Activated T-cell treated with anti-CD3 and anti-CD28 coated beads, Interleukin-2, amount 50 U/mL, for 72 hours (primary cell): ENCODE measurements at regions not wholly inside any gene's neighbourhood (a gene's known extent, or its start where the extent isn't known, plus 50 kb on each side); places are given as distances from the start of the nearest gene placed in this dataset.
"Not testable (repeated sequence)": the region's sequence is repeated elsewhere in the genome, so short reads cannot be mapped to it uniquely, and the experiment has no call there.

ENCODE experiments used
- ATAC-seq, 2 donors: fragments of 150-1000 bp; cut with Tn5 transposase; replicated peaks in 1 of 2; 2 replicates each; pipeline ENCODE4 v1.10.0; 2021; ENCODE audit warnings: moderate library complexity in 2 of 2, mild to moderate bottlenecking in 1 of 2
- DNase-seq, 2 donors: peaks; one replicate each; pipeline ENCODE4 v3.0.0; 2021 to 2022; ENCODE audit warnings: mixed read lengths in 1 of 2
- H3K27ac Mint-ChIP-seq: one replicate; pipeline ENCODE4 v1.8.0; 2022; ENCODE audit warnings: mild to moderate bottlenecking, moderate library complexity, mixed read lengths
- H3K27me3 Mint-ChIP-seq: one replicate; pipeline ENCODE4 v1.8.0; 2022; ENCODE audit warnings: low read depth, mixed read lengths
- H3K36me3 Mint-ChIP-seq, 2 donors: one replicate each; pipeline ENCODE4 v1.8.0; 2022; ENCODE audit warnings: mixed read lengths in 2 of 2, mild to moderate bottlenecking in 1 of 2; ENCODE audit not compliant: insufficient read depth in 2 of 2
- H3K4me1 Mint-ChIP-seq: one replicate; pipeline ENCODE4 v1.8.0; 2022; ENCODE audit warnings: low read depth, mixed read lengths
- H3K4me3 Mint-ChIP-seq, 2 donors: one replicate each; pipeline ENCODE4 v1.8.0; 2022; ENCODE audit warnings: mild to moderate bottlenecking in 2 of 2, mixed read lengths in 2 of 2, moderate library complexity in 2 of 2
- H3K9me3 Mint-ChIP-seq, 2 donors: one replicate each; pipeline ENCODE4 v1.8.0; 2022; ENCODE audit warnings: mixed read lengths in 2 of 2

DNA sequence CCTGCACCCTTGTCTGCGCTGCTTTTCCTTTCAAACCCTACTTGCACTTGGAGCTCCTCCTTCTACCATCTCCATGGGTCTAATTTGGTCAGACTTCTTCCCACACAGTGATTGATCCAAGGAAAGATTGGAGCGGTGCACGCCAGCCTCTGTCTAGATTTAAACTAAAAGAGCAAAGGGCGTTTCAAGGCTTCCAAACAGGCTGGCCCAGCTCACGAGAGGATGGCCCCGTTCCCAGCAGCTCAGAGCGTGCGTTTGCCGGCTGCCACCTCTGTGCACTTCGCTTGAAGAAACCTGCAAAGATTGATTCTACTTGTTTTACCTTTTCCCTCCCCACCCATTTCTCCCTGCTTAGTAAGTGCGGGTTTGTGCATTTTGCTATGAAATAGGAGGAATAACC lies 78.8 kb upstream of the ALKAL2 start:
- H3K27ac Mint-ChIP-seq, result no peak overlapping the region
- H3K4me3 Mint-ChIP-seq, result no peak overlapping the region
- peaks cover 12% of the 10 kb centered on the region for H3K27me3 Mint-ChIP-seq
- ATAC-seq (no peak), DNase-seq (no peak)
- no peaks in the 10 kb centered on the region for H3K4me1 Mint-ChIP-seq
- H3K9me3 Mint-ChIP-seq, result peaks cover 5% of the 10 kb centered on the region in 2 donors
- H3K36me3 Mint-ChIP-seq, result no peaks in the 10 kb centered on the region

- H3K36me3 Mint-ChIP-seq, result no peaks in the 10 kb centered on the region
- H3K27me3 Mint-ChIP-seq, result peaks cover 12% of the 10 kb centered on the region
- H3K4me3 Mint-ChIP-seq, result no peak overlapping the region
- H3K9me3 Mint-ChIP-seq, result peaks cover under 1 to 5% of the 10 kb centered on the region in 2 donors
- no peaks in the 10 kb centered on the region for H3K4me1 Mint-ChIP-seq
- H3K27ac Mint-ChIP-seq, result no peak overlapping the region
- DNase-seq, result no peak
- ATAC-seq, result no peak
These were observed 77.7 kb upstream of the ALKAL2 start for GRCh38 chr2:365367-366275.

DNA sequence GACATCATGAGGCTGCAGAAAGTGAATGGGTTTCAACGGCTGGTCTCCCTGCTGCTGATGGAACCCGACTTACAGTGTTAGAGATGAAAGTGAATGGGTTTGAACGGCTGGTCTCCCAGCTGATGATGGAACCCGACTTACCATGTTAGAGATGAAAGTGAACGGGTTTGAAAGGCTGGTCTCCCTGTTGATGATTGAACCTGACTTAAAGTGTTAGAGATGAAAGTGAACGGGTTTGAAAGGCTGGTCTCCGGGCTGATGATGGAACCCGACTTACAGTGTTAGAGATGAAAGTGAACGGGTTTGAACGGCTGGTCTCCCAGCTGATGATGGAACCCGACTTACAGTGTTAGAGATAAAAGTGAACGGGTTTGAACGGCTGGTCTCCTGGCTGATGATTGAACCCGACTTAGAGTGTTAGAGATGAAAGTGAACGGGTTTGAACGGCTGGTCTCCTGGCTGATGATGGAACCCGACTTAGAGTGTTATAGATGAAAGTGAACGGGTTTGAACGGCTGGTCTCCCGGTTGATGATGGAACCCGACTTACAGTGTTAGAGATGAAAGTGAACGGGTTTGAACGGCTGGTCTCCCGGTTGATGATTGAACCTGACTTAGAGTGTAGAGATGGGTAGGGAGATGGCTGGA lies 76.1 kb upstream of the ALKAL2 start:
- no peak for ATAC-seq

DNA sequence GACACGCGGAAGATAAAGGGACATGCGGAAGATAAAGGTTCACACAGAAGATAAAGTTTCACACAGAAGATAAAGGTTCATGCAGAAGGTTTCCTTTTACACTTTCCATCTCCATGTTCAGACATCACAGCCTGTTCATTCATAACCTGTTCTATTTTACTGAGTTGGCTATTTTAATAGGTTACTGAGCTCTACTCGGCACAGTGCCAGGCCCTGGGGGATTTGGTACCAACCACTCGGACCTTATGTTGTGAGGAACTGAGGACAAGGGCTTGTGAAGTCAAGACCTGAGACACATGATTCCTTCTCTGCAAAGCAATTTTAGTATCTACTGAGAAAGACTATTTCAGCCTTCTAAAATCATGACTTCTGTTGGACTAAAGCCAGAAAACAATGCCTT lies 75.0 kb upstream of the ALKAL2 start:
- Mint-ChIP-seq H3K4me1 (no peaks in the 10 kb centered on the region), H3K9me3 (peaks cover 0 to 5% of the 10 kb centered on the region in 2 donors), H3K27me3 (peaks cover 18% of the 10 kb centered on the region), H3K36me3 (no peaks in the 10 kb centered on the region), H3K4me3 (no peak overlapping the region), H3K27ac (no peak overlapping the region)
- ATAC-seq (no peak), DNase-seq (no peak)

More for the DNA sequence above, 76.1 kb upstream of the ALKAL2 start:
- Mint-ChIP-seq H3K27ac (no peak overlapping the region), H3K4me1 (no peaks in the 10 kb centered on the region), H3K4me3 (no peak overlapping the region), H3K9me3 (peaks cover 0 to 5% of the 10 kb centered on the region in 2 donors), H3K27me3 (peaks cover 18% of the 10 kb centered on the region), H3K36me3 (no peaks in the 10 kb centered on the region)
- DNase-seq, result no peak

DNA sequence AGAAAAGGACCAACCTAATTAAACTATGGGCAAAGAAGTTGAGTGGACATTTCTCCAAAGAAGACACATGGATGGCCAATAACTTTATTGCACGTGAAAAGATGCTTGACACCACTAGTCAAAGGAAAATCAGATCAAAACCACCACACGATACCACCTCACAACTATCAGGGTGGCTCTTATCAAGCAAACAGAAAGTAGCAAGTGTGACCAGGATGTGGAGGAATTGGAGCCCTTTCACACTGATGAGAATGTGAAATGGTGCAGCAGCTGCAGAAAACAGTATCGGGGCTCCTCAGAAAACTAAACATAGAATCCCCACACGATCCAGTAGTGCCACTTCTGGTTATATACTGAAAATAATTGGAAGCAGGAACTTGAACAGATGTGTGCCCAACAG lies 72.2 kb upstream of the ALKAL2 start:
- H3K27me3 Mint-ChIP-seq, result peaks cover 18% of the 10 kb centered on the region
- no peak overlapping the region for H3K4me3 Mint-ChIP-seq
- H3K36me3 Mint-ChIP-seq, result no peaks in the 10 kb centered on the region
- ATAC-seq (no peak), DNase-seq (no peak)
- H3K4me1 Mint-ChIP-seq, result no peaks in the 10 kb centered on the region
- no peak overlapping the region for H3K27ac Mint-ChIP-seq
- H3K9me3 Mint-ChIP-seq, result peaks cover 0 to 5% of the 10 kb centered on the region in 2 donors

DNA sequence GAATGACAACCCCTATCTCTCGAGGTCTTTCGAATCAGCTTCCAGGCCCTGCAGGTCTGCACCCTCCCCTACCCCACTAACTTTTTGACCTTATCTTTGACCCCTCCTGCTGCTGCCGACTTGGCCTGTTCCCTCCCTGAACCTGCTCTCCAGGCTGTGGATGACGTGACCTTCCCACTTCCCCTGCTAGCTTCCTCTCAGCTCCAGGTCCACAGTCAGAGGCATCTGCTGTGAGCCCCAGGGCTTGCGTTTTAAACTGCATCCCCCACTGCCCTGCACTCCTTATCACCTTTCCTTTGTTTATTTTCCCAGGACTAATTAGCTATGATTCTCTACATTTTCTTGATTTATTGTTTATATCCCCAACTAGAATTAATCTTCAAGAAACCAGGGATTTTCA lies 71.2 kb upstream of the ALKAL2 start:
- Mint-ChIP-seq H3K27ac (no peak overlapping the region), H3K4me1 (no peaks in the 10 kb centered on the region), H3K27me3 (peaks cover 14% of the 10 kb centered on the region), H3K9me3 (peaks cover 0 to 4% of the 10 kb centered on the region in 2 donors), H3K4me3 (no peak overlapping the region), H3K36me3 (no peaks in the 10 kb centered on the region)
- ATAC-seq (no peak), DNase-seq (no peak)

DNA sequence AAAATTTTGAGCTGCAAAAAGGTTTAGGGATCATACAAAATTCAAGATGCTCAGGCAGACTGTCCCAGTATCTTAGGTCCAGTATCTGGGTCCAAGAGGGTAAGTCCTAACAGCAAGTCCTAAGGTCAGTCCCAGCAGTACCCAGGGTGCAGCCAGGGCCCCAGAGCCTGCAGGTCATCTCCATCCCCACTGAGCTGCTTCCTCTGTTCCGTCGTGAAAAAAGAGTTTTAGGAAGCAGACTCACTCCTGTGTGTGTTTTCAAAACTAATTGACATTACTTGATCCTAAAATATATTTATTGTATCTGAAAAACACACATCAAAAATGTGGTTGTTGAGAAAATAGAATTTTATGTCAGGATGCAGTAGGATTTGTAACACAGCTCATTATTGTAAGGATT lies 69.9 kb upstream of the ALKAL2 start:
- H3K4me1 Mint-ChIP-seq, result no peaks in the 10 kb centered on the region
- no peaks in the 10 kb centered on the region for H3K36me3 Mint-ChIP-seq
- H3K27ac Mint-ChIP-seq, result no peak overlapping the region
- ATAC-seq (no peak), DNase-seq (no peak)
- H3K9me3 Mint-ChIP-seq, result no peaks in the 10 kb centered on the region
- H3K4me3 Mint-ChIP-seq, result no peak overlapping the region
- peaks cover 6% of the 10 kb centered on the region for H3K27me3 Mint-ChIP-seq

DNA sequence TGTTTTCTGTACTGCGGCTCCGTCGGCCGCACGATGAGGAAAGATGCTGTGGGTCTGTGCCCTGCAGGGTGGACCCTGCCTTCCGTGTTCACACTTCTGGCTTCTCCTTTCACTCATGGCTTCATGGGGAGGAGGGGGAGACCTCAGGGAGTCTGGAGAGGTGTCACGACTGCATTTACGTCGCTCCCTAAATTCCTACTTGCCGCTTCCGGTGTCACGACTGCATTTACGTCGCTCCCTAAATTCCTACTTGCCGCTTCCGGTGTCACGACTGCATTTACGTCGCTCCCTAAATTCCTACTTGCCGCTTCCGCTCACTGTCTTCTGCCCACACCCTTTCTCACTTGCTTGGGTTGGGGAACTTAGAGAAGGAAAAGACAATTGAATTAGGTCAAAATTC lies 68.4 kb upstream of the ALKAL2 start:
- not testable (repeated sequence) for H3K4me1 Mint-ChIP-seq, H3K9me3 Mint-ChIP-seq, DNase-seq, H3K4me3 Mint-ChIP-seq, H3K27ac Mint-ChIP-seq, H3K36me3 Mint-ChIP-seq, ATAC-seq, H3K27me3 Mint-ChIP-seq

DNA sequence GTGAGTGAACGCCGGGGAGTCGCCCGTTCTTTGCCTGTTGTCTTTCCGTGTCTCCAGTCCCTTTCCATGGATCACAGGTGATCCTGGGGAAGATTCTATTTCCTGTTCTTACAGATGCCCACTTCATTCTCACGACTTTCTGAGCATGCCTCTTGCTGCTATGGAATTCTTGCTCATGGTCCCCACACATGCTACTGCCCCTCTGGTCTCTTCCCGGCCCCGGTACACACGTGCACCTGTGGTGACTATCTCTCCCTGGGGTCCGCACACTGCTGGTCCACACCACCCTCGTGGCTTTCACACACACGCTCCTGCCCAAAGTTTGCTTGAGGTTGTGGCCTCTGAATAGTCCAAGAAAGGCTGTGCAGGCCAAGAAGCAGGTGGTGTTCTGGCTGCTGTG lies 67.9 kb upstream of the ALKAL2 start:
- no peak overlapping the region for H3K4me3 Mint-ChIP-seq
- H3K36me3 Mint-ChIP-seq, result no peaks in the 10 kb centered on the region
- no peak for DNase-seq
- no peak overlapping the region for H3K27ac Mint-ChIP-seq
- no peaks in the 10 kb centered on the region for H3K4me1 Mint-ChIP-seq
- H3K27me3 Mint-ChIP-seq, result peaks cover 6% of the 10 kb centered on the region
- no peaks in the 10 kb centered on the region for H3K9me3 Mint-ChIP-seq
- no peak for ATAC-seq

- Mint-ChIP-seq H3K27me3 (peaks cover 19% of the 10 kb centered on the region), H3K4me1 (no peaks in the 10 kb centered on the region), H3K9me3 (no peaks in the 10 kb centered on the region), H3K27ac (no peak overlapping the region), H3K4me3 (no peak overlapping the region), H3K36me3 (no peaks in the 10 kb centered on the region)
- ATAC-seq (no peak), DNase-seq (no peak)
These were observed 64.8 kb upstream of the ALKAL2 start for GRCh38 chr2:352696-353095.

DNA sequence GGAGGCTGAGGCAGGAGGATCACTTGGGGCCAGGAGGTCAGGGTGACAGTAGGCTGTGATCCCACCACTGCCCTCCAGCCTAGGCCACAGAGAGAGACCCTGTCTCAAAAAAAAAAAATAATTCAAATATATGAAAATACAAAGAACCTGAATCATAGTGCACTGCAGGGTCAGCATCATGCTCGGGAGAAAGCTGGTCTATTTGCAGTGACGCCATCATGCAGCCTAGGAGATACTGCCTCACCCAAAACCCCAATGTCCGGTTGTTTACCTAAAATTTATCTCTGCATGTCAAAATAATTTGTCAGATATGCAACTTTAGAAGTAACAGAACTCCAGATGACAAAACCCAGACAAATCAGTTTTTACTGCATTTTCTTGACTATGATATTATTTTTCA lies 61.5 kb upstream of the ALKAL2 start:
- H3K27ac Mint-ChIP-seq, result no peak overlapping the region
- H3K4me1 Mint-ChIP-seq, result no peaks in the 10 kb centered on the region
- ATAC-seq, result no peak
- no peaks in the 10 kb centered on the region for H3K36me3 Mint-ChIP-seq
- no peak overlapping the region for H3K4me3 Mint-ChIP-seq
- DNase-seq, result no peak
- H3K27me3 Mint-ChIP-seq, result peaks cover 37% of the 10 kb centered on the region
- no peaks in the 10 kb centered on the region for H3K9me3 Mint-ChIP-seq

- peaks cover 37% of the 10 kb centered on the region for H3K27me3 Mint-ChIP-seq
- H3K4me1 Mint-ChIP-seq, result no peaks in the 10 kb centered on the region
- H3K4me3 Mint-ChIP-seq, result no peak overlapping the region
- H3K36me3 Mint-ChIP-seq, result no peaks in the 10 kb centered on the region
- DNase-seq, result no peak
- H3K27ac Mint-ChIP-seq, result no peak overlapping the region
- ATAC-seq, result no peak
- H3K9me3 Mint-ChIP-seq, result no peaks in the 10 kb centered on the region
These were observed 60.5 kb upstream of the ALKAL2 start for GRCh38 chr2:348361-348916.

GRCh38 chr2:344811-345210 lies 56.9 kb upstream of the ALKAL2 start:
- Mint-ChIP-seq H3K4me3 (no peak overlapping the region), H3K36me3 (no peaks in the 10 kb centered on the region), H3K27ac (no peak overlapping the region), H3K4me1 (peaks cover 4% of the 10 kb centered on the region), H3K27me3 (peaks cover 58% of the 10 kb centered on the region), H3K9me3 (no peaks in the 10 kb centered on the region)
- no peak for DNase-seq
- ATAC-seq, result no peak
